DND-41 (cell line): ENCODE measurements at regions not wholly inside any gene's neighbourhood (a gene's known extent, or its start where the extent isn't known, plus 50 kb on each side); places are given as distances from the start of the nearest gene placed in this dataset.

Experiments used
- EZH2 ChIP-seq: IDR thresholded peaks from 3 replicates; pipeline ENCODE4 v1.6.1; 2012; ENCODE audit warnings: borderline replicate concordance, low read depth, mild to moderate bottlenecking, moderate library complexity, low read length, inconsistent platforms; ENCODE audit not compliant: severe bottlenecking
- TF ChIP-seq, protein P1 (sequence below): IDR thresholded peaks from 2 replicates; pipeline ENCODE4 v1.5.1; 2012; ENCODE audit warnings: borderline replicate concordance, low read length, moderate library complexity, mild to moderate bottlenecking; ENCODE audit not compliant: poor library complexity, severe bottlenecking; ENCODE audit errors: extremely low read depth

DNA sequence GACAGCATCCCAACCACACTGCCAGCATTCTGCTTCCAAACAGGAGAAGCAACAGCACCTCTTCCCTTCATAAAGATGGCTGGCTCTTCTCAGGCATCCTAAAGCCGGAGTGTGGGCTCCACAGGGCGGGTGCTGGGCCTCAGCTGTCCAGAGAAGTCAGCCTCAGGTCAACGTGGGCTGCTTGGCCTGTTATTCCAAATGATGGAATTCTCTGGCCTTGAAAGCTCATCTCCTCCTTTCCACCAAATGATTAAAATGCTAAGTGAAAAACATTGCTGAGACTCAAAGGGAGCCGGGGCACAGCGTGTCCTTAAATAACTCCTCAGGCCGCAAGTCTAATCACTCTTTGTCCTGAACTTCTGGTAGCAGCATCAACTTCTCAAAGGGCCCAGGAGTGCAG lies 53.1 kb upstream of the CPXM2 start:
- TF ChIP-seq, protein P1, sequence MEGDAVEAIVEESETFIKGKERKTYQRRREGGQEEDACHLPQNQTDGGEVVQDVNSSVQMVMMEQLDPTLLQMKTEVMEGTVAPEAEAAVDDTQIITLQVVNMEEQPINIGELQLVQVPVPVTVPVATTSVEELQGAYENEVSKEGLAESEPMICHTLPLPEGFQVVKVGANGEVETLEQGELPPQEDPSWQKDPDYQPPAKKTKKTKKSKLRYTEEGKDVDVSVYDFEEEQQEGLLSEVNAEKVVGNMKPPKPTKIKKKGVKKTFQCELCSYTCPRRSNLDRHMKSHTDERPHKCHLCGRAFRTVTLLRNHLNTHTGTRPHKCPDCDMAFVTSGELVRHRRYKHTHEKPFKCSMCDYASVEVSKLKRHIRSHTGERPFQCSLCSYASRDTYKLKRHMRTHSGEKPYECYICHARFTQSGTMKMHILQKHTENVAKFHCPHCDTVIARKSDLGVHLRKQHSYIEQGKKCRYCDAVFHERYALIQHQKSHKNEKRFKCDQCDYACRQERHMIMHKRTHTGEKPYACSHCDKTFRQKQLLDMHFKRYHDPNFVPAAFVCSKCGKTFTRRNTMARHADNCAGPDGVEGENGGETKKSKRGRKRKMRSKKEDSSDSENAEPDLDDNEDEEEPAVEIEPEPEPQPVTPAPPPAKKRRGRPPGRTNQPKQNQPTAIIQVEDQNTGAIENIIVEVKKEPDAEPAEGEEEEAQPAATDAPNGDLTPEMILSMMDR: no peak
- no peak for TF ChIP-seq EZH2
